ENCODE measurements at regions not wholly inside any gene's neighbourhood (a gene's known extent, or its start where the extent isn't known, plus 50 kb on each side); places are given as distances from the start of the nearest gene placed in this dataset.

- no peak overlapping the region for H3K4me2 ChIP-seq (ENCODE audit: insufficient read depth, low read length, poor library complexity, severe bottlenecking)
- no peak overlapping the region for H4K8ac ChIP-seq (ENCODE audit: low read depth, low read length)
- peaks cover 0 to 2% of the 10 kb centered on the region in 2 donors for H3K4me1 ChIP-seq (ENCODE audit: control insufficient read depth in 2 of 2, insufficient read depth in 1 of 2, low read depth in 1 of 2, low read length in 2 of 2)
- no peak overlapping the region for H2AFZ ChIP-seq (ENCODE audit: low read length)
- H3K9ac ChIP-seq (ENCODE audit: low read depth, low read length, poor library complexity), result no peak overlapping the region
- H3K36me3 ChIP-seq (replicated peaks in 1 of 2; ENCODE audit: control insufficient read depth in 2 of 2, insufficient read depth in 2 of 2, low read length in 2 of 2), result no peaks in the 10 kb centered on the region
- no peak overlapping the region for H2BK15ac ChIP-seq (ENCODE audit: low read length)
- WGBS, 2 donors (ENCODE audit: extremely low coverage in 2 of 2, insufficient read length in 2 of 2, insufficient replicate concordance in 1 of 2), result no CpG with 5 or more reads among the region's 1 CpG
- H3K18ac ChIP-seq (ENCODE audit: low read length), result no peak overlapping the region
- H3K14ac ChIP-seq (ENCODE audit: low read length), result no peak overlapping the region
- no peak overlapping the region for H3K4ac ChIP-seq (ENCODE audit: low read length)
- no peak overlapping the region for H3K27ac ChIP-seq (replicated peaks; ENCODE audit: low read length)
- H3K23ac ChIP-seq (ENCODE audit: low read depth, low read length, poor library complexity), result no peak overlapping the region
- no peaks in the 10 kb centered on the region for H3K9me3 ChIP-seq (replicated peaks in 1 of 2; ENCODE audit: control insufficient read depth in 2 of 2, insufficient read depth in 1 of 2, low read depth in 1 of 2, low read length in 2 of 2)
- no peak overlapping the region for H2BK12ac ChIP-seq (ENCODE audit: low read length)
- H2BK120ac ChIP-seq (ENCODE audit: low read depth, low read length), result no peak overlapping the region
- no peak overlapping the region for H2BK5ac ChIP-seq (ENCODE audit: low read length)
- DNase-seq (ENCODE audit: low spot score), result no peak
- no peaks in the 10 kb centered on the region for H3K79me1 ChIP-seq (ENCODE audit: low read depth, low read length)
- H4K91ac ChIP-seq (ENCODE audit: low read depth, low read length, poor library complexity), result no peak overlapping the region
- H3K27me3 ChIP-seq (ENCODE audit: control insufficient read depth in 3 of 3, insufficient read depth in 3 of 3, low read depth in 1 of 3, low read length in 3 of 3), result no peaks in the 10 kb centered on the region
- H2AK5ac ChIP-seq (ENCODE audit: low read depth, low read length), result no peak overlapping the region
- no peak overlapping the region for H3K4me3 ChIP-seq (ENCODE audit: low read length in 2 of 2)
Observed at GRCh38 chr20:7754102-7754501, 186.2 kb downstream of the HAO1 start.

- Histone ChIP-seq H2BK5ac (ENCODE audit: low read length) (no peak overlapping the region), H3K23ac (ENCODE audit: low read depth, low read length, poor library complexity) (no peak overlapping the region), H3K79me1 (ENCODE audit: low read depth, low read length) (no peaks in the 10 kb centered on the region), H2AK5ac (ENCODE audit: low read depth, low read length) (no peak overlapping the region), H3K18ac (ENCODE audit: low read length) (no peak overlapping the region), H3K4me3 (ENCODE audit: low read length in 2 of 2) (no peak overlapping the region), H3K4ac (ENCODE audit: low read length) (no peak overlapping the region), H3K9me3 (replicated peaks in 1 of 2; ENCODE audit: control insufficient read depth in 2 of 2, insufficient read depth in 1 of 2, low read depth in 1 of 2, low read length in 2 of 2) (no peaks in the 10 kb centered on the region), H3K14ac (ENCODE audit: low read length) (no peak overlapping the region), H4K91ac (ENCODE audit: low read depth, low read length, poor library complexity) (no peak overlapping the region), H2BK12ac (ENCODE audit: low read length) (no peak overlapping the region), H3K4me1 (ENCODE audit: control insufficient read depth in 2 of 2, insufficient read depth in 1 of 2, low read depth in 1 of 2, low read length in 2 of 2) (no peaks in the 10 kb centered on the region), H3K27ac (replicated peaks; ENCODE audit: low read length) (no peak overlapping the region), H2BK15ac (ENCODE audit: low read length) (no peak overlapping the region), H4K8ac (ENCODE audit: low read depth, low read length) (no peak overlapping the region), H3K4me2 (ENCODE audit: insufficient read depth, low read length, poor library complexity, severe bottlenecking) (no peak overlapping the region), H3K27me3 (ENCODE audit: control insufficient read depth in 3 of 3, insufficient read depth in 3 of 3, low read depth in 1 of 3, low read length in 3 of 3) (no peaks in the 10 kb centered on the region), H2AFZ (ENCODE audit: low read length) (no peak overlapping the region), H2BK120ac (ENCODE audit: low read depth, low read length) (no peak overlapping the region), H3K36me3 (replicated peaks in 1 of 2; ENCODE audit: control insufficient read depth in 2 of 2, insufficient read depth in 2 of 2, low read length in 2 of 2) (no peaks in the 10 kb centered on the region), H3K9ac (ENCODE audit: low read depth, low read length, poor library complexity) (no peak overlapping the region)
- no CpG with 5 or more reads among the region's 3 CpGs for WGBS, 2 donors (ENCODE audit: extremely low coverage in 2 of 2, insufficient read length in 2 of 2, insufficient replicate concordance in 1 of 2)
- no peak for DNase-seq (ENCODE audit: low spot score)
Observed at GRCh38 chr20:7758406-7758805, 181.9 kb downstream of the HAO1 start.

- WGBS, 2 donors (ENCODE audit: extremely low coverage in 2 of 2, insufficient read length in 2 of 2, insufficient replicate concordance in 1 of 2), result no CpG with 5 or more reads among the region's 1 CpG
- Histone ChIP-seq H2BK120ac (ENCODE audit: low read depth, low read length) (no peak overlapping the region), H4K8ac (ENCODE audit: low read depth, low read length) (no peak overlapping the region), H3K9me3 (replicated peaks in 1 of 2; ENCODE audit: control insufficient read depth in 2 of 2, insufficient read depth in 1 of 2, low read depth in 1 of 2, low read length in 2 of 2) (no peaks in the 10 kb centered on the region), H2BK15ac (ENCODE audit: low read length) (no peak overlapping the region), H3K4ac (ENCODE audit: low read length) (no peak overlapping the region), H4K91ac (ENCODE audit: low read depth, low read length, poor library complexity) (no peak overlapping the region), H3K4me1 (ENCODE audit: control insufficient read depth in 2 of 2, insufficient read depth in 1 of 2, low read depth in 1 of 2, low read length in 2 of 2) (no peaks in the 10 kb centered on the region), H3K14ac (ENCODE audit: low read length) (no peak overlapping the region), H3K36me3 (replicated peaks in 1 of 2; ENCODE audit: control insufficient read depth in 2 of 2, insufficient read depth in 2 of 2, low read length in 2 of 2) (no peaks in the 10 kb centered on the region), H3K27me3 (ENCODE audit: control insufficient read depth in 3 of 3, insufficient read depth in 3 of 3, low read depth in 1 of 3, low read length in 3 of 3) (no peaks in the 10 kb centered on the region), H3K18ac (ENCODE audit: low read length) (no peak overlapping the region), H2BK5ac (ENCODE audit: low read length) (no peak overlapping the region), H3K4me2 (ENCODE audit: insufficient read depth, low read length, poor library complexity, severe bottlenecking) (no peak overlapping the region), H2AK5ac (ENCODE audit: low read depth, low read length) (no peak overlapping the region), H3K23ac (ENCODE audit: low read depth, low read length, poor library complexity) (no peak overlapping the region), H3K79me1 (ENCODE audit: low read depth, low read length) (no peaks in the 10 kb centered on the region), H3K27ac (replicated peaks; ENCODE audit: low read length) (no peak overlapping the region), H3K9ac (ENCODE audit: low read depth, low read length, poor library complexity) (no peak overlapping the region), H3K4me3 (ENCODE audit: low read length in 2 of 2) (no peak overlapping the region), H2BK12ac (ENCODE audit: low read length) (no peak overlapping the region), H2AFZ (ENCODE audit: low read length) (no peak overlapping the region)
- no peak for DNase-seq (ENCODE audit: low spot score)
Observed at GRCh38 chr20:7760247-7761031, 179.8 kb downstream of the HAO1 start.

GRCh38 chr20:7765221-7765620 is 175.0 kb downstream of the HAO1 start:
- H2AFZ ChIP-seq (ENCODE audit: low read length), result no peak overlapping the region
- H3K79me1 ChIP-seq (ENCODE audit: low read depth, low read length), result no peaks in the 10 kb centered on the region
- H3K4ac ChIP-seq (ENCODE audit: low read length), result no peak overlapping the region
- no peak overlapping the region for H3K14ac ChIP-seq (ENCODE audit: low read length)
- no peak overlapping the region for H3K4me3 ChIP-seq (ENCODE audit: low read length in 2 of 2)
- H3K36me3 ChIP-seq (replicated peaks in 1 of 2; ENCODE audit: control insufficient read depth in 2 of 2, insufficient read depth in 2 of 2, low read length in 2 of 2), result no peaks in the 10 kb centered on the region
- no peaks in the 10 kb centered on the region for H3K27me3 ChIP-seq (ENCODE audit: control insufficient read depth in 3 of 3, insufficient read depth in 3 of 3, low read depth in 1 of 3, low read length in 3 of 3)
- no peak overlapping the region for H2BK12ac ChIP-seq (ENCODE audit: low read length)
- no peaks in the 10 kb centered on the region for H3K4me1 ChIP-seq (ENCODE audit: control insufficient read depth in 2 of 2, insufficient read depth in 1 of 2, low read depth in 1 of 2, low read length in 2 of 2)
- no peak overlapping the region for H3K18ac ChIP-seq (ENCODE audit: low read length)
- H4K8ac ChIP-seq (ENCODE audit: low read depth, low read length), result no peak overlapping the region
- H3K27ac ChIP-seq (replicated peaks; ENCODE audit: low read length), result no peak overlapping the region
- no CpG with 5 or more reads among the region's 2 CpGs for WGBS, 2 donors (ENCODE audit: extremely low coverage in 2 of 2, insufficient read length in 2 of 2, insufficient replicate concordance in 1 of 2)
- H2BK5ac ChIP-seq (ENCODE audit: low read length), result no peak overlapping the region
- DNase-seq (ENCODE audit: low spot score), result no peak
- no peak overlapping the region for H3K4me2 ChIP-seq (ENCODE audit: insufficient read depth, low read length, poor library complexity, severe bottlenecking)
- H4K91ac ChIP-seq (ENCODE audit: low read depth, low read length, poor library complexity), result no peak overlapping the region
- no peak overlapping the region for H2AK5ac ChIP-seq (ENCODE audit: low read depth, low read length)
- no peak overlapping the region for H3K9ac ChIP-seq (ENCODE audit: low read depth, low read length, poor library complexity)
- no peak overlapping the region for H3K23ac ChIP-seq (ENCODE audit: low read depth, low read length, poor library complexity)
- no peaks in the 10 kb centered on the region for H3K9me3 ChIP-seq (replicated peaks in 1 of 2; ENCODE audit: control insufficient read depth in 2 of 2, insufficient read depth in 1 of 2, low read depth in 1 of 2, low read length in 2 of 2)
- H2BK120ac ChIP-seq (ENCODE audit: low read depth, low read length), result no peak overlapping the region
- no peak overlapping the region for H2BK15ac ChIP-seq (ENCODE audit: low read length)

Data from neuronal stem cell (in vitro differentiated cells).